GM12873 (cell line): ENCODE measurements at regions not wholly inside any gene's neighbourhood (a gene's known extent, or its start where the extent isn't known, plus 50 kb on each side); places are given as distances from the start of the nearest gene placed in this dataset.

ENCODE experiments used
- TF ChIP-seq, protein P1 (sequence below): IDR thresholded peaks from 2 replicates; pipeline ENCODE4 v1.5.1; 2012; ENCODE audit warnings: low read depth, mild to moderate bottlenecking, moderate library complexity, low read length, control low read depth; ENCODE audit not compliant: insufficient read depth; ENCODE audit errors: missing control alignments

DNA sequence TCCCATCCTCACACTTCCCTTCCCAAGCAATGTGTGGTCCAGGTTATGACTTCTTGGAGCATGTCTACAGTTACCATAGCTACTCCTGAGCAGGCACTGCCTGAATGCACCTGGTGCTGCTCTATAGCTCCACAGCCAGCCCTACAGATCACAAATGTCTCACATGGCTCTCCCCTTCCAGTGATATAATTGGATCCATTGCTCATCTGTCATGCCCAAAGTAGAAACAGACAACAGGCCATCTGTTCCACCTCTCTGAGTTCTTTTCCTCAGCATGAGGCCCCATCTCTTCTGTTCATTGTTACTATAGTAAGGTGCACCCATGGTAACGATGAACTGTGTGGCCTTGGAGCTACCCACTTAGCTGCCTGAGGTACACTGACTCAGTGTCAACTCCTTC lies 320.3 kb upstream of the ZC3H12C start:
- TF ChIP-seq, protein P1, sequence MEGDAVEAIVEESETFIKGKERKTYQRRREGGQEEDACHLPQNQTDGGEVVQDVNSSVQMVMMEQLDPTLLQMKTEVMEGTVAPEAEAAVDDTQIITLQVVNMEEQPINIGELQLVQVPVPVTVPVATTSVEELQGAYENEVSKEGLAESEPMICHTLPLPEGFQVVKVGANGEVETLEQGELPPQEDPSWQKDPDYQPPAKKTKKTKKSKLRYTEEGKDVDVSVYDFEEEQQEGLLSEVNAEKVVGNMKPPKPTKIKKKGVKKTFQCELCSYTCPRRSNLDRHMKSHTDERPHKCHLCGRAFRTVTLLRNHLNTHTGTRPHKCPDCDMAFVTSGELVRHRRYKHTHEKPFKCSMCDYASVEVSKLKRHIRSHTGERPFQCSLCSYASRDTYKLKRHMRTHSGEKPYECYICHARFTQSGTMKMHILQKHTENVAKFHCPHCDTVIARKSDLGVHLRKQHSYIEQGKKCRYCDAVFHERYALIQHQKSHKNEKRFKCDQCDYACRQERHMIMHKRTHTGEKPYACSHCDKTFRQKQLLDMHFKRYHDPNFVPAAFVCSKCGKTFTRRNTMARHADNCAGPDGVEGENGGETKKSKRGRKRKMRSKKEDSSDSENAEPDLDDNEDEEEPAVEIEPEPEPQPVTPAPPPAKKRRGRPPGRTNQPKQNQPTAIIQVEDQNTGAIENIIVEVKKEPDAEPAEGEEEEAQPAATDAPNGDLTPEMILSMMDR = no peak

DNA sequence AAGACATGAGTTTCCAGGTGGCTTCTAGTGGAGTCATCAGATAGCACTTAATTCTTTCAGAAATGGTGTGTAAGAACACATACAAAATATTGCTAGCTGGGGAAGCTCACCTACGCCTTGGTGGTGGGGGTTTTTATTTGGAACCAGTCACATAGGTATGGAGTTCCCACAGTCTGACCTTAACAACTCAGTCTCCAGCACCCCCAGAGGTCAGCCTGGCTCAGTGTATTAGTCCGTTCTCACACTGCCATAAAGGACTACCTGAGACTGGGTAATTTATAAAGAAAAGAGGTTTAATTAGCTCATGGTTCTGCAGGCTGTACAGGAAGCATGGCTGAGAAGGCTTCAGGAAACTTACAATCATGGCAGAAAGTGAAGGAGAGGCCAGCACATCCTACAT lies 317.5 kb upstream of the ZC3H12C start:
- TF ChIP-seq, protein P1 = no peak

DNA sequence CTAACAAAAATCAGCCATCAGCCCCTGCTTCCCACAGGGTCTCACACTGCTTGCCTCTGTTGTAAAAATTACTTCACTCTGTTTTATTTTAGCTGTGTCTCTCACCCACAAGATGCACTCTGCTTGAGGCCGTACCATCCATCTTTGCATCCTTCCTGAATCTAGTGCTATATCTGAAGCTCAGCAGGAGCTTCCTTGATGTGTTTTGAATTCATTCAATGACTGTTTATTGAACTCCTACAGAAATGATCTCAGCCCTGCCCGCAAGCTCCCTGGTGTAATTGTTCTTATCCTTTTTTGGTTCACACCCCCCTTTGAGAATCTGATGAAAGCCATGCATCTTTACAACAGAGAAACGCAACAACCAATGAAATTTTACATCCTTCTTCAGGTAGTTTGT lies 310.2 kb upstream of the ZC3H12C start:
- TF ChIP-seq, protein P1 = no peak

DNA sequence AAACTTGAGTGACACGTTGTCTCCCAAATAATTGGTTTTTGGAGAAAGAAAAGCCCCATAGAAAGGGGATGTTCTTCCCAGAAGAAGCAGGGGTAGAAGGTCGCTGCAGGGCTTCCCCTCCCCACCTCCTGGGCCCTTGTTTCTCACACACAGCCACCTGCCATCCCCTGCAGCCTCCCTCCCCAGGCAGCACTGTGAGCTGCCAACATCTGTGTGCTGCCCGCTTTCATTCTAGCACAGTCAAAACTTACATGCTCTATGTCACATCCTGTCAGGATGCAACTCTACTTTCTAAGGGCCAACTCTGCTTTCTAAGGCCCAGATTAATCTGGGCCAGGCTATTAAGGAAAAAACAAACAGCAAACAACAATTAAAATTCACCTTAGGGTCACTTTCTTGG lies 309.4 kb upstream of the ZC3H12C start:
- TF ChIP-seq, protein P1 = no peak

DNA sequence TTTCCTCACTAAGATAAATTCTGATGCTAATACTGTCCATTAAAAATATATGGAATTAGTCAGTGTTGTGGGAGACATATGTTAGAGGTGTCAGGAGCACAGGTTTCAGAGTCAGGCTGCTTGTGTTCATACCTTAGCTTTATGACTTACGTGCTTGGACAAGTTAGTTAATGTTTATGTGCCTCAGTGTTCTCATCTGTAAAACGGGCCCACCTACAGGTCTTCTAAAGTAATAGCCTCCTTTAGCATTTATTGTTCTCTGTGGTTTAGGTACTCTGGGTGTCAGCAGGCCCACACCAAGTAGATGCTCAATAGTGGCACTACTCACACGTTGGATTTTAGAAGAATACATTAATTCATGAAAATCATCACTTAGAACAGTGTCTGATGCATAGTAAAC lies 308.7 kb upstream of the ZC3H12C start:
- TF ChIP-seq, protein P1 = no peak

DNA sequence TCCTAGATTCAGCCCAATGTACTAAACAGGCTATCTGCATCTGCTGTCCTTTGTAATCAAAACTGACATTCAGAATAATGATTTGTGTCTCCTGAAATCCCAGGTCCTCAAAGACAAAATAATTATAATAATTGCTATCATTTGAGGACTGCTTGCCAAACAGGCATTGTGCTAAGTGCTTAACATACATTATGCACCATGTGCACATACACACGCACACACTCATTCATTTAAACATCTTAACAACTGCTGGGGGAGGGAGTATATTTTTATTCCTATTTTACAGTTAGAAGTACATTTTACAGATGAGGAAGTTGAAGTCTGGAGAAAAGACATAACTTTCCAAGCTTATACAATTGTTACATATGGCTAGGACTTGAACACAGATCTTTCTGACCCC lies 308.0 kb upstream of the ZC3H12C start:
- TF ChIP-seq, protein P1 = no peak

DNA sequence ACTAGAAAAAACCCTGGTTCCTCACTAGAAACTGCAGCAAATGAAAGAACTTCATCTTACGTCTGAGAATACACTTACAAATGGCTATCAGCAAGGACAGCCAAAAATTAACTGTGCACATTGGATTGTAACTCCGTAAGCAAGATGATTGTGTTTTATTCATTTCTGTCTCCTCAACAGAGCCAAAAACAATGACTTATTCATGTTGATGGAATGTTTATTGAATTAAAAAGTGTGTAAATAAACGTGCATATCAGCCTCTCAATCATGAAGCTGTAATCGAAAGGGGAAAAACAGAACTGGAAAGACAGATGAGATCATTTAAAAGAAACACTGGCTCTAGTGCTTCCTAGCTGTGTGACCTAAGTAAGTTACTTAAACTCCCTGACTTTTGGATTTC lies 307.5 kb upstream of the ZC3H12C start:
- TF ChIP-seq, protein P1 = no peak
